Kidney (tissue), 13 donors: ENCODE measurements at regions not wholly inside any gene's neighbourhood (a gene's known extent, or its start where the extent isn't known, plus 50 kb on each side); places are given as distances from the start of the nearest gene placed in this dataset.

Experiments
- DNase-seq, 5 donors: peaks; one replicate each; pipeline ENCODE4 v3.0.0-alpha.2; 2013 to 2020
- FAIRE-seq: peaks from 2 replicates; lab custom pipeline; 2012; peaks lifted over from hg19 to GRCh38; lab: Jason Lieb, UNC
- H3K27ac ChIP-seq, 2 donors: one replicate each; pipeline ENCODE4 v1.7.0; 2013; ENCODE audit warnings: low read depth in 2 of 2, low read length in 2 of 2, inconsistent platforms in 1 of 2
- H3K27me3 ChIP-seq: one replicate; pipeline ENCODE4 v1.7.1; 2013; ENCODE audit warnings: low read length, inconsistent platforms; ENCODE audit not compliant: control insufficient read depth, insufficient read depth
- H3K36me3 ChIP-seq, 3 donors: one replicate each; pipeline versions ENCODE4 v1.7.0 to v1.7.1; 2013; ENCODE audit warnings: low read length in 3 of 3, control low read depth in 1 of 3, inconsistent platforms in 1 of 3; ENCODE audit not compliant: insufficient read depth in 3 of 3, control insufficient read depth in 2 of 3
- H3K4me1 ChIP-seq, 3 donors: one replicate each; pipeline versions ENCODE4 v1.7.0 to v1.7.1; 2013; ENCODE audit warnings: low read length in 3 of 3, inconsistent platforms in 1 of 3, low read depth in 1 of 3; ENCODE audit not compliant: control insufficient read depth in 2 of 3, insufficient read depth in 2 of 3
- H3K4me3 ChIP-seq, 3 donors: one replicate each; pipeline versions ENCODE4 v1.7.0 to v1.8.1; 2013; ENCODE audit warnings: low read length in 3 of 3, control low read depth in 1 of 3, inconsistent platforms in 1 of 3
- H3K9ac ChIP-seq, 3 donors: one replicate each; pipeline versions ENCODE4 v1.7.0 to v1.7.1; 2013; ENCODE audit warnings: low read length in 3 of 3, control low read depth in 1 of 3, inconsistent platforms in 1 of 3
- H3K9me3 ChIP-seq, 3 donors: one replicate each; pipeline versions ENCODE4 v1.7.0 to v1.7.1; 2013; ENCODE audit warnings: low read length in 3 of 3, control low read depth in 1 of 3, inconsistent platforms in 1 of 3; ENCODE audit not compliant: control insufficient read depth in 2 of 3, insufficient read depth in 1 of 3
- intact Hi-C: fragments of 100-400 bp; cut with DNase I; formaldehyde crosslinking; loops from one replicate; pipeline ENCODE4 v1.11.1; 2022
- TF ChIP-seq, protein P1 (sequence below): IDR thresholded peaks from 3 replicates; pipeline ENCODE4 v1.5.1; 2012; ENCODE audit warnings: mild to moderate bottlenecking, moderate library complexity, borderline replicate concordance; ENCODE audit not compliant: insufficient read depth; ENCODE audit errors: extremely low read depth
- donor health status: control.
- donor health status: control.
- donor health status: control.
- donor health status: control.
- donor health status: control.
- donor health status: DM: yes; HTN: yes; CAD: no.
- donor health status: Normal renal cell carcinoma (clear cell type).

DNA sequence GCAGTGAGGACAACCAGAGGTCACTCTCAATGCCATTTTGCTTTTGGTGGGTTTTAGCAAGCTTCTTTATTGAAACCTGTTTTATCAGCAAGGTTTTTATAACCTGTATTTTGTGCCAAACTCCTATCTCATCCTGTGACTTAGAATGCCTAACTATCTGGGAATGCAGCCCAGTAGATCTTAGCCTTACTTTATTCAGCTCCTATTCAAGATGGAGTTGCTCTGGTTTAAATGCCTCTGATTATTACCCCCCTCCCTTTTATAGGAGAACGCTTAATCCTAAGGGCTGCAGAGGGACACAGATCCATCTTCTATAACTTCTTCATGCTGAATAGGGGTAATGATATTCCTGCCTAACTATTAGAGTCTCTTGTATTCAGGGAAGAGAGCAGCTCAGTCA lies 179.1 kb downstream of the KIF18A start:
- FAIRE-seq (no peak), DNase-seq (no peak)
- intact Hi-C loops: no loop called here
- Histone ChIP-seq H3K36me3 (no peaks in the 10 kb centered on the region), H3K9me3 (no peaks in the 10 kb centered on the region), H3K27ac (no peak overlapping the region), H3K9ac (no peak overlapping the region), H3K4me3 (no peak overlapping the region), H3K27me3 (no peaks in the 10 kb centered on the region), H3K4me1 (no peaks in the 10 kb centered on the region)
- TF ChIP-seq, protein P1, sequence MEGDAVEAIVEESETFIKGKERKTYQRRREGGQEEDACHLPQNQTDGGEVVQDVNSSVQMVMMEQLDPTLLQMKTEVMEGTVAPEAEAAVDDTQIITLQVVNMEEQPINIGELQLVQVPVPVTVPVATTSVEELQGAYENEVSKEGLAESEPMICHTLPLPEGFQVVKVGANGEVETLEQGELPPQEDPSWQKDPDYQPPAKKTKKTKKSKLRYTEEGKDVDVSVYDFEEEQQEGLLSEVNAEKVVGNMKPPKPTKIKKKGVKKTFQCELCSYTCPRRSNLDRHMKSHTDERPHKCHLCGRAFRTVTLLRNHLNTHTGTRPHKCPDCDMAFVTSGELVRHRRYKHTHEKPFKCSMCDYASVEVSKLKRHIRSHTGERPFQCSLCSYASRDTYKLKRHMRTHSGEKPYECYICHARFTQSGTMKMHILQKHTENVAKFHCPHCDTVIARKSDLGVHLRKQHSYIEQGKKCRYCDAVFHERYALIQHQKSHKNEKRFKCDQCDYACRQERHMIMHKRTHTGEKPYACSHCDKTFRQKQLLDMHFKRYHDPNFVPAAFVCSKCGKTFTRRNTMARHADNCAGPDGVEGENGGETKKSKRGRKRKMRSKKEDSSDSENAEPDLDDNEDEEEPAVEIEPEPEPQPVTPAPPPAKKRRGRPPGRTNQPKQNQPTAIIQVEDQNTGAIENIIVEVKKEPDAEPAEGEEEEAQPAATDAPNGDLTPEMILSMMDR: no peak

DNA sequence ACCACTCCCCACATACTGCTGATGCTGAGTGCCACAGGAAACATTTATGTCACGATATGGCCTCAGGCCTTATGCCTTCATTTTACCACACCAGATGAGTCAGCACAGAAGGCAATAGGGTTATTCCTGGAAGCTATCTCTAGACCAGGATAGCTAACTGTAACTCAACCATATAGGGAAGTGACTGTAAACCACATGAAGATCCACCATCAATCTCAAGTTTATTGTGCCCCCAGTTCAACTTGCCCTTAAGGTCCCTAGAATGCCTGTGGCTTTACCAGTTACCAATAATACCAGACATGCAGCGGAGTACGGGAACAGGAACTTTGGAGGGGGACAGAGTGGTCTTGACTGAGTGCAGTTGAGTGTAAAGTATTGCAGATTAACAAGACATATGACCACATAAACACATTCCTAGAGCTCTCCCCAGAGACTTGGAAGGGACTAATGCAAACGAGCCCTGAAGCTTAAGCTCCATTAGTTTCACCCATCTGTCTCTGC lies 180.9 kb downstream of the KIF18A start:
- no peaks in the 10 kb centered on the region for H3K9me3 ChIP-seq

DNA sequence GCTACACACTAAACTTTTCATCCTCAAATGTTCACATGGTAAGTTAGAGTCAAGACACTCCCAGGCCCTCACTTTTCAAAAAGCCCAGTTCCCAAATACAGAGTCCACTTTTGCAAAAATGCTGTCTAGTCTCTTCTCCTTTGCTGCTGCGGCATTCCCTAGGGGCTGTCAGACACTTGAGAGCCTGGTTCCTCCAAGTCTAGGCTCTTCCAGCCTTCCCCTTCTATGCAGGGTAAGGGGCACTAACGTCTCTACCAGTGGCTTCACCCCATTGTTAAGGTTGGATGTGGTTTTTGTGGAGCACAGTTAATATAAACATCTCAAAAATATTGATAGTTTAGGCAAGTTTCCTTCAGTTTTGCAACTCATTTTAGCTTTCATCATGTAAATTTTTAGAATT lies 181.5 kb downstream of the KIF18A start:
- Histone ChIP-seq H3K36me3 (no peaks in the 10 kb centered on the region), H3K9ac (no peak overlapping the region), H3K27me3 (no peaks in the 10 kb centered on the region), H3K27ac (no peak overlapping the region), H3K4me3 (no peak overlapping the region), H3K9me3 (no peaks in the 10 kb centered on the region), H3K4me1 (no peaks in the 10 kb centered on the region)
- FAIRE-seq: no peak
- DNase-seq: no peak
- intact Hi-C loops: no loop called here
- TF ChIP-seq, protein P1: no peak

More for the DNA sequence above, 180.9 kb downstream of the KIF18A start:
- intact Hi-C loops: no loop called here
- Histone ChIP-seq H3K4me1 (no peaks in the 10 kb centered on the region), H3K27me3 (no peaks in the 10 kb centered on the region), H3K9ac (no peak overlapping the region), H3K4me3 (no peak overlapping the region), H3K36me3 (no peaks in the 10 kb centered on the region), H3K27ac (no peak overlapping the region)
- FAIRE-seq: no peak
- TF ChIP-seq, protein P1: no peak
- no peak for DNase-seq

DNA sequence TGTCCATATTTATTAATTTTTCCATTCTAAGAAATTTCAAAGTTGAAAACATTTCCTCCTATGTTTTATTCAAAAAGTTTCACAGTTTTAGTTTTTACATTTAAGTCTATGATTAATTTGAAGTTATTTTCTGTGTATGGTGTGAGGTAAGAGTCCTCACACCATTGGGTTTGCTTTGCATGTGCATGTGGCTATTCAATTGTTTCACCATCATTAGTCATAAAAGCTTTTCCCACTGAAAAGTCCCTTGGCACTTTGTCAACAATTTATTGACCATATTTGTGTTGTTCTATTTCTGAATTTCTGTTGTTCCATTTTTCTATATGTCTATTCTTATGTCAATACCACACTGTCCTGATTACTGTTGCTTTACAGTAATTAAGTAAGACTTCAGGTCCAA lies 186.5 kb downstream of the KIF18A start:
- Histone ChIP-seq H3K9me3 (no peaks in the 10 kb centered on the region), H3K4me1 (no peaks in the 10 kb centered on the region), H3K9ac (no peak overlapping the region), H3K27ac (no peak overlapping the region), H3K36me3 (no peaks in the 10 kb centered on the region), H3K4me3 (no peak overlapping the region), H3K27me3 (no peaks in the 10 kb centered on the region)
- TF ChIP-seq, protein P1: no peak
- intact Hi-C loops: no loop called here
- no peak for DNase-seq
- FAIRE-seq: no peak
